Testis (tissue), 2 donors: ENCODE measurements at regions not wholly inside any gene's neighbourhood (a gene's known extent, or its start where the extent isn't known, plus 50 kb on each side); places are given as distances from the start of the nearest gene placed in this dataset.
A peak's percentile ranks its signal among the peaks of the same experiment; 100 is the strongest.

Experiments
- DNase-seq: peaks from one replicate; pipeline ENCODE4 v3.0.0-alpha.2; 2019
- H3K27ac ChIP-seq, 2 donors: fragments of 200-600 bp; sonication (generic); one replicate each; pipeline ENCODE4 v1.5.1; 2019
- H3K27me3 ChIP-seq: fragments of 200-600 bp; sonication (generic); one replicate; pipeline ENCODE4 v1.5.1; 2019
- H3K36me3 ChIP-seq: fragments of 200-600 bp; sonication (generic); one replicate; pipeline ENCODE4 v1.5.1; 2017; ENCODE audit warnings: low read depth; ENCODE audit errors: missing control alignments
- H3K4me1 ChIP-seq: fragments of 200-600 bp; sonication (generic); one replicate; pipeline ENCODE4 v1.5.1; 2019
- H3K4me3 ChIP-seq, 2 donors: fragments of 200-600 bp; sonication (generic); one replicate each; pipeline ENCODE4 v1.5.1; 2017 to 2019
- H3K9me3 ChIP-seq: fragments of 200-600 bp; sonication (generic); one replicate; pipeline ENCODE4 v1.5.1; 2017
- POLR2A ChIP-seq: fragments of 450-650 bp; IDR thresholded peaks from one replicate; pipeline ENCODE4 v1.6.1; 2017; ENCODE audit warnings: antibody characterized with exemption, mild to moderate bottlenecking, moderate library complexity
- WGBS, 2 donors: methylation state at CpG; one replicate each; pipeline ENCODE4 v1.1.5; 2018; 5-methylcytosine and 5-hydroxymethylcytosine counted together
- intact Hi-C: fragments of 100-400 bp; cut with DNase I; formaldehyde crosslinking; loops from one replicate; pipeline ENCODE4 v1.15.1; 2023; ENCODE audit warnings: low total_unique reads
- TF ChIP-seq, protein P1 (sequence below), 3 experiments: fragments of 450-650 bp in 2 of 3; fragments of 200-600 bp in 1 of 3; sonication (generic) in 1 of 3; IDR thresholded peaks; one replicate each; pipeline ENCODE4 v1.5.1; 2016 to 2019; ENCODE audit warnings: antibody characterized with exemption in 3 of 3, mild to moderate bottlenecking in 2 of 3, moderate library complexity in 1 of 3

DNA sequence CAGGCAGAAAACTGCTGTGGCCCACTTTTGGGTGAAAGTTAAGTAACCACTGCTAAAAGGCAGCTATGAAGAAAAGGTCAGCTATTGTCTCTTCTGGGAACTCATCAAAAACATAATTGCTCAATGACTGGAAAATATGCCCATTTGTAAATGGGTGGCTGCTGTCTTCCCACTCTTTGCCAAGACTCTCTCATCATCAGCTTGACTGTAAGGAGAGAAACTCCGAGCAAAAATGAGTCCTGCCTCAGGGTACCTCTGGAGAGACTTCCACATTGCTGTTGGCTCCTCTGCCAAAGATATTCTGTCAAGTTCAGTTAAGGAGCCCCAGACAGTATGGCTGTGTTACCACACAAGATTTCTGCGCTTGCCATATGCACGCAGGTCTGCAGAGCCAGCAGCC lies 138.7 kb downstream of the BBOX1 start:
- intact Hi-C loops: no loop called here
- H3K4me1 ChIP-seq: peaks cover 6% of the 10 kb centered on the region
- DNase-seq: no peak
- H3K4me3 ChIP-seq: no peak overlapping the region
- H3K9me3 ChIP-seq: no peaks in the 10 kb centered on the region
- TF ChIP-seq, protein P1, sequence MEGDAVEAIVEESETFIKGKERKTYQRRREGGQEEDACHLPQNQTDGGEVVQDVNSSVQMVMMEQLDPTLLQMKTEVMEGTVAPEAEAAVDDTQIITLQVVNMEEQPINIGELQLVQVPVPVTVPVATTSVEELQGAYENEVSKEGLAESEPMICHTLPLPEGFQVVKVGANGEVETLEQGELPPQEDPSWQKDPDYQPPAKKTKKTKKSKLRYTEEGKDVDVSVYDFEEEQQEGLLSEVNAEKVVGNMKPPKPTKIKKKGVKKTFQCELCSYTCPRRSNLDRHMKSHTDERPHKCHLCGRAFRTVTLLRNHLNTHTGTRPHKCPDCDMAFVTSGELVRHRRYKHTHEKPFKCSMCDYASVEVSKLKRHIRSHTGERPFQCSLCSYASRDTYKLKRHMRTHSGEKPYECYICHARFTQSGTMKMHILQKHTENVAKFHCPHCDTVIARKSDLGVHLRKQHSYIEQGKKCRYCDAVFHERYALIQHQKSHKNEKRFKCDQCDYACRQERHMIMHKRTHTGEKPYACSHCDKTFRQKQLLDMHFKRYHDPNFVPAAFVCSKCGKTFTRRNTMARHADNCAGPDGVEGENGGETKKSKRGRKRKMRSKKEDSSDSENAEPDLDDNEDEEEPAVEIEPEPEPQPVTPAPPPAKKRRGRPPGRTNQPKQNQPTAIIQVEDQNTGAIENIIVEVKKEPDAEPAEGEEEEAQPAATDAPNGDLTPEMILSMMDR (IDR thresholded peaks at IDR 0.05): no peak
- TF ChIP-seq POLR2A: no peak
- peak overlapping the region in 1 of 2 donors; percentile 36 for H3K27ac ChIP-seq
- H3K36me3 ChIP-seq: no peaks in the 10 kb centered on the region
- WGBS, 2 donors: 74 to 78% methylated on average over 3 of the region's 3 CpGs
- H3K27me3 ChIP-seq: no peaks in the 10 kb centered on the region

DNA sequence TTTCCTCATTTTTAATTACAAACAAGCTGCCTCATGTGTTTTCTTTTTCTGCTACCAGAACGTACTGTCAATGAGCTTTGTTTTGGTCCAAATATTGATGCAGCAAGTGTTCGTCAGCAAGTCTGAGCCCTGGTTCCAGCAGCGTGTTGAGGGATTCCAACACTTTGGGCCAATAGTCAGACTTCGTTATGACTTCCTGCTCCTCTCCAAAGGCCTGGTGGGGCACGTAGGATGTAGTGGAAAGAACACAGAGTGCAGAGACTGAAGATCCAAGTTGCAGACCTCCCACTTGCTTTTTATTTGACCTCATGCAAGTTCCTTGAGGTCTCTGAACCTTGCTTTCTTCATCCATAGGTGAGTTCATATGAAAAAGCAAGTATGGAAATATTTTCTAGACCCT lies 138.2 kb downstream of the BBOX1 start:
- Histone ChIP-seq H3K9me3 (no peaks in the 10 kb centered on the region), H3K36me3 (no peaks in the 10 kb centered on the region), H3K4me3 (no peak overlapping the region), H3K27ac (peak overlapping the region in 1 of 2 donors; percentile 74), H3K27me3 (no peaks in the 10 kb centered on the region), H3K4me1 (peaks cover 6% of the 10 kb centered on the region)
- intact Hi-C loops: no loop called here
- WGBS, 2 donors: 56 to 67% methylated on average over 5 of the region's 5 CpGs
- TF ChIP-seq, protein P1 (IDR thresholded peaks at IDR 0.05): no peak
- no peak for TF ChIP-seq POLR2A
- DNase-seq: no peak
